ENCODE measurements at regions not wholly inside any gene's neighbourhood (a gene's known extent, or its start where the extent isn't known, plus 50 kb on each side); places are given as distances from the start of the nearest gene placed in this dataset.

GRCh38 chr3:33940149-33940548 lies 141.7 kb downstream of the PDCD6IP start (continued):
- TF ChIP-seq ZSCAN29 (IDR thresholded peaks at IDR 0.05) (no peak), NFIC (IDR thresholded peaks at IDR 0.05; ENCODE audit: low read depth, low read length) (no peak)

- H3K9me3 ChIP-seq (replicated peaks; ENCODE audit: control insufficient read depth, insufficient read depth, low read length): no peaks in the 10 kb centered on the region
- H3K4me1 ChIP-seq (ENCODE audit: control insufficient read depth, insufficient read depth, low read length): no peaks in the 10 kb centered on the region
- ChIA-PET CTCF (no interaction called here), POLR2A (no interaction called here), SMC1A (ENCODE audit: uncharacterized antibody, unreplicated experiment) (no interaction called here), RAD21 (ENCODE audit: unreplicated experiment) (interaction anchor here (0.6 kb wide), 1 partner anchor 255 kb away, joined by 4 read pairs; no protein-coding TSS in a partner anchor)
- no peak overlapping the region for H2AFZ ChIP-seq (ENCODE audit: control insufficient read depth, low read depth, low read length)
- H3K79me2 ChIP-seq (ENCODE audit: control insufficient read depth, insufficient read depth, low read length): no peaks in the 10 kb centered on the region
- in situ Hi-C loops (cut with MboI): no loop called here
- H3K36me3 ChIP-seq (ENCODE audit: control insufficient read depth in 2 of 2, insufficient read depth in 2 of 2, low read length in 1 of 2): no peaks in the 10 kb centered on the region
- DNase-seq (ENCODE audit: low read depth, low spot score): no peak
- WGBS (ENCODE audit: insufficient coverage, insufficient replicate concordance, low lambda C conversion rate, missing lambda C conversion rate): 35% methylated on average over 4 of the region's 4 CpGs
- BruUV-seq (replicated peaks): no TSS peak
- H3K4me2 ChIP-seq (ENCODE audit: control insufficient read depth, insufficient read depth): no peak overlapping the region
- no peaks in the 10 kb centered on the region for H3K27me3 ChIP-seq (replicated peaks in 1 of 2; ENCODE audit: control insufficient read depth in 2 of 2, insufficient read depth in 2 of 2, low read length in 1 of 2)
- no peak for ATAC-seq
- FAIRE-seq: no peak
- intact Hi-C loops (cut with micrococcal nuclease; ENCODE audit: unreplicated experiment): no loop called here
- H4K20me1 ChIP-seq (ENCODE audit: control insufficient read depth, insufficient read depth): no peaks in the 10 kb centered on the region
- no peak overlapping the region for H3K9ac ChIP-seq (ENCODE audit: control insufficient read depth, insufficient read depth, low read length)
- no peak for TF ChIP-seq POLR2A (IDR thresholded peaks at IDR 0.05; ENCODE audit: low read depth, low read length)
- no peak for TF ChIP-seq RAD51 (IDR thresholded peaks at IDR 0.05)
- TF ChIP-seq RELB (IDR thresholded peaks at IDR 0.05; ENCODE audit: low read depth): no peak
- TF ChIP-seq JUNB (IDR thresholded peaks at IDR 0.05): no peak
- no peak for TF ChIP-seq CBX3 (IDR thresholded peaks at IDR 0.05; ENCODE audit: borderline replicate concordance, low read depth)
- TF ChIP-seq RAD21 (IDR thresholded peaks at IDR 0.05; ENCODE audit: insufficient read depth, low read depth, low read length): no peak
- TF ChIP-seq NR2C1 (IDR thresholded peaks at IDR 0.05): no peak
- no peak for TF ChIP-seq USF1 (IDR thresholded peaks at IDR 0.05; ENCODE audit: borderline replicate concordance, extremely low read length, insufficient read depth, low read depth, low read length)
- no peak for TF ChIP-seq FOXK2 (IDR thresholded peaks at IDR 0.05)
- no peak for TF ChIP-seq ELK1 (IDR thresholded peaks at IDR 0.05; ENCODE audit: low read depth, low read length)
- TF ChIP-seq KLF5 (IDR thresholded peaks at IDR 0.05; ENCODE audit: partially characterized antibody): no peak
- no peak for TF ChIP-seq ZBTB33 (IDR thresholded peaks at IDR 0.05)
- no peak for TF ChIP-seq RELA (IDR thresholded peaks at IDR 0.05; ENCODE audit: borderline replicate concordance, partially characterized antibody)
- no peak for TF ChIP-seq CHD2 (IDR thresholded peaks at IDR 0.05; ENCODE audit: borderline replicate concordance, low read depth, low read length)
- TF ChIP-seq SREBF1 (IDR thresholded peaks at IDR 0.05; ENCODE audit: low read length): no peak
- no peak for TF ChIP-seq NFXL1 (IDR thresholded peaks at IDR 0.05; ENCODE audit: borderline replicate concordance)
- TF ChIP-seq YBX1 (IDR thresholded peaks at IDR 0.05): no peak
- TF ChIP-seq POLR2AphosphoS5 (IDR thresholded peaks at IDR 0.05; ENCODE audit: low read length): no peak
- H3K27ac ChIP-seq (ENCODE audit: control insufficient read depth, insufficient read depth): no peak overlapping the region
- no peak overlapping the region for H3K4me3 ChIP-seq
Observed at GRCh38 chr3:33940736-33941135, 142.3 kb downstream of the PDCD6IP start.
